ENCODE measurements at regions not wholly inside any gene's neighbourhood (a gene's known extent, or its start where the extent isn't known, plus 50 kb on each side); places are given as distances from the start of the nearest gene placed in this dataset.

DNA sequence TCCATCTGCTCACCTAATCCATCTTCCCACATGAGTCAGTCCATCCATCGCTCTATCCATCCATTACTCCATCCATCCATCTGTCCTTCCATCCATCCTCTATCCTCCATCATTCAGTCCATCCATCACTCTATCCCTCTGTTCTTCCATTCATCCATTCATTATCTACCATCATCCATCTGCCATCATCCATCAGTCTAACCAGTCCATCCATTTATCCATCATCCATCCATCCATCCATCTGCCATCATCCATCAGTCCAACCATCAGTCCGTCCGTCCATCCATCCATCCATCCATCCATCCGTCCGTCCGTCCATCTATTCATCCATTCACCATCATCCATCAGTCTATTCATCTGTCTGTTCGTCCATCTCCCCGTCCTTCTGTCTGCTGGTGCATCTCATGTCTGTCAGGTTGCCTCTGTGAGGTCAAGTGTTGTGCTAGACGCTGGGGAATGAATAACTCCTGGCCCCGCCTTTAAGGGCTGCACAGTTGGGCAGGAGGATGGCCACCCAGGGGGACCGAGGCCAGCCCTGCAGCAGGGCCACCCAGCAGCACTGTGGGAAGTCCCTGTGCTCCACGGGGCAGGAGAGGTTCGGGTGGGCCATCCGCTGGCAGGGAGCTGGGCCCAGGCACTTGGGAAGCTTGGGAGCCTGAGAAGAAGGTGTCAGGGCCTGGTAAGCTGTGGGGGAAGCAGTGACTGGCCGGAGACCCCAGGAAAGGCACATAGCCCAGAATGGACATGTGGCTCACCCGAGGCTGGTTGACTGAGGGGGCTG is 137.1 kb downstream of the CTTN start:
- DNase-seq (ENCODE audit: low spot score) = no peak

DNA sequence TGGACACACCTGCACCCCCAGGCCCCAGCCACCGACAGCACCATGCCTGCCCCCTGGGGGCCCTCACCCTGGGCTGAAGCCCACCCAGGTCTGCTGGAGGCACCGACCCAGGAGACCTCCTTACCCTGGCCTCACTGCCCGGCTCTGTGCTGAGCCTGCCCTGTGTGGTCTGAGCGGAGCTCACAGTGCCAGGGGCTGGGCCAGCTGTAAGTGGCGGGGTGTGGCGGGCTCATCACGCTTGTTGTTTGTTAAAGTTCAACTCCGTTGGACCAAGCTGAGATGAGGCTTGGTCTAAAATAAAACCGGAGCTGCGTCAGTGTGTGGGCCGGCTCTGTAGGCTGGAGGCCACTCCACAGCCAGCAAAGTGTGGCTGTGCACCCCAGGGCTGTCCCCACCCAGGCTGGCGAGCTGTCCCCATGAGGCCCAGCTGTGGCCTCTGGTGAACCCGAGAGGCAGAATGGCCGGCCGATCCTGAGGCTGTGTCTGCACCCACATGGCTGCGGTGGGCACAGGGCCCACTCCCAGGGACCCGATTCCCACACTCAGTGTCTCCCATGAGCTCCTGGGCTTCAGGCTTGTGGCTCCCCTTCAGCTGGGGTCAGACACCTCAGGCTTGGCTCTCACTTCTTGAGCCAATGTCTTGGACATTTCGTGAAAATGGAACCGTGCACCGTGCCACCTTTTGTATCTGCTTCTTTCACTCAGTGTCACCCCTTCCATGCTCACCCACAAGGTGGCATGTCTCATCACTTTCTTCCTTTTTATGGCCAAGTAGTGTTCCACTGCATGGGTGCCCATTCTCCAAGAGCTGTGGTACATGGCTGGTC is 137.9 kb downstream of the CTTN start:
- no peak for DNase-seq (ENCODE audit: low spot score)

DNA sequence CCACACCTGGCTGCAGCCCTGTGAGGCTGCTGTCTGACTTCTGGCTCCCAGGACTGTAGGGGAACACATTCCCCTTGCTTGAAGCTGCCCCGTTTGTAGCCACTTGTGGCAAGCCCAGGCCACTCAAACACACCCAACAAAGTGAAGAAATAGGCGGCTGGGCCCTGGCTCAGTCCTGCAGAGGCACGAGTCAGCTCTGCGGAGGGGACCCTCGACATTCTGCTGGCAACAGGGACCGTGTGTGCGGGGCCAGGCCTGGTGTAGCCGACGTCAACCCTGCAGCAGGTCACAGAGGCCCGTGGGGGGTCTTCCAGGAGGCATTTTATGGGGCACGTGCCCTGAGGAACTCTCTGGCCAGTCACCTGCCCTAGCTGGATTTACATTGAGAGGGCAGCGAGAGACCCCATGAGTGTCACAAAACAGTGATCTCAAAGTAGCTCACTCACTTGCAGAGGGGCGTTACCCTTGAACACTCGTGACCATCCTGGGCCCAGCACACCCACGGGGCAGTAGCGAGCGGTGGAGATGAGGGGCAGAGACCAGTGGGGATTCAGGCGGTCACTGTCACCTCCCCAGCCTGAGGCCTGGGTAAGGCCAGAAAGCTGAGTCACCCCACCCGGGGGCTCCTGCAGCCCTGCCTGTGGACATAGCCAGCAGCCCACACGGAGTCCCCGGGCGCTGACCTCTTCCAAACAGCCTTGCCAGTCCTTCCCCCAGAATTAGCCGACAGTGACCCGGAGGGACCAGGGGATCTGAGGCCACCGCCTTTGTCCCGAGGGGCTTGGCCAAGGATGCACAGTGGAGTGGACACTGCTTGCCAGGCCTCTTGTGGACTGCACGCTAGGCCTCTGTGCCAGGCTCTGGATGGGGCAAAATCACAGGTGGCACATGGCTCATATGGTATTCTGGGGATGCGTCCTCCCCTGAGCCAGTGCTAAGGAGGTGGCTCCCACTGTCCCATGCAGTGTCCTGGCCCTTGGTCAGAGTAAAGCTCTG is 139.5 kb downstream of the CTTN start:
- DNase-seq (ENCODE audit: low spot score) = no peak

DNA sequence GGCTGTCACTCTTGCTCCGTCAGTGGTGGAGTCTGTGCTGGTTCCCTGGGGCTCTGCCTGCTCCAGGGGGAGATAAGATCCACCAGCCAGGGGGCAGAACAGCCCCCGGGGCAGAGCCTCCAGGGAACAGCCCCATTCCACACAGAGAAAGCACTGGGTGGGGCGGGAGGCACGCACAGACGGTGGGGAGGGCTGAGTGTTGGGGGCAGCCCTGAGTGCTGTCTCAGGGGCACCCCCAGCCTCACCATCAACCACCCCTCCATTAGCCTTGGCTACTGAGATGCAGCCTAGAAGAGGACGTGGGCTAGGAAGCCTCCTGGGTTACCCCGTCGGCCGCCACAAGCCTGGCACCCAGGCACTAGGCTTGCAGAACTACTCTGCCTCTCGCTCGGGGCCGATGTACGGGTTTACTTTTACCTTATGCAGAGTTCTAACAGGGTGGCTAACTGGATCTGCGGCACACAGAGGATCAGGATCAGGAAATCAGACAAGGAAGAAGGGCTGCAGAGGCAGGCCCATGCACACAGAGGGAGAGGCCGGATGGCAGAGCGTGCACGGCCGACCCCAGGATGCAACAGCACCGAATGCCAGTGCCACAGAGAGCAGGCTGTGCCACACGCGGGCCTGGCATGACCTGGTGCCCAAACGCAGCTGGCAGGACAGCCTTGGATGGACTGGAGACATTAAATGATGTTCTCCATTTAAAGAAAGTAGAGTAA is 140.5 kb downstream of the CTTN start:
- DNase-seq (ENCODE audit: low spot score) = no peak

DNA sequence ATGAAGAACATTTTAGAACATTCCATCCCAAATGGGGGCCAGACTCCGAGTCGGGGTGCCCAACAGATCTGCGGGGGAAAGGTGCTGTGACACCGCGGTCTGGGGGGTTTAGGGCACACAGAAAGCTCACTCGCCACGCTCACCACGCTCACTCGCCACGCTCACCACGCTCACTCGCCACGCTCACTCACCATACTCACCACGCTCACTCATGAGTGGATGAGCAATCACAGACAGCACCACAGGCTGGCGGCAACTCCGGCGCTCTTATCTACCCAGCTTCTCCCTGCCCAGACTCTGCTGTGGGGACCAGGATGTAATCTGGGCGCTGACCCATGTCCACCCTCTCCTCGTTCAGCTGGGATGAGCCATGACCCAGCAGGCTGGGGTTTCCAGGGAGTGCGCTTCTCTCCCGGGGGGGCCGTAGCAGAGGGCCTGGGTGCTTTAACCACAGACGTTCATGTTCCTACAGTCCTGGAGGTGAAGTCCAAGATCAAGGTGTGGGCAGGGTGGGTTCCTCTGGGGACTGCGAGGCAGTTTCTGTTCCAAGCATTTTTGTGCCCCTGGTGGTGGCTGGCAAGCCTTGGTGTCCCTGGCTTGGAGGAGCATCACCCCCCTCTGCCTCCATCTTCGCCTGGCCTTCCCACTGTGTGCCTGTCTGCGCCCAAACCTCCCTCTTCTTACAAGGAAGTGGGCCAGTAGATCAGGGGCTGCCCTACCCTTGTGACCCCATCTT is 141.2 kb downstream of the CTTN start:
- DNase-seq (ENCODE audit: low spot score) = no peak

DNA sequence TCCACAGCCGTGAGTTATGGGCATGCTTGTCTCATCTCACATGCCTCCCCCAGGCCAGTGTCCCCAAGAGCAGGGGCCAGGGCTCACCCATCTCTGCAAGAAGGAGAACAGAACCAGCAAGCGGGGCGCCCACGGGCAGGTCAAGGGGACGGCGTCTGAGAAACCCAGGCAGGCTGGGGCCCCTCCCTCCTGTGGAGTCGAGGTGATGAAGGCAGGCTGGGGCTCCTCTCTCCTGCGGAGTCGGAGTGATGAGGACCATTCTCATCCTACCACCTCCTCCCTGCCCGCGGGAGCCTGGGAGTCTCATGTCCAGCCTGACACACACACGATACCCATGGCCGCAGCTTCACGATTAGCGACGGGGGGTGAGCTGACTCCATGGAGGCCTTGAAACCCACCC is 141.9 kb downstream of the CTTN start:
- DNase-seq (ENCODE audit: low spot score) = no peak

DNA sequence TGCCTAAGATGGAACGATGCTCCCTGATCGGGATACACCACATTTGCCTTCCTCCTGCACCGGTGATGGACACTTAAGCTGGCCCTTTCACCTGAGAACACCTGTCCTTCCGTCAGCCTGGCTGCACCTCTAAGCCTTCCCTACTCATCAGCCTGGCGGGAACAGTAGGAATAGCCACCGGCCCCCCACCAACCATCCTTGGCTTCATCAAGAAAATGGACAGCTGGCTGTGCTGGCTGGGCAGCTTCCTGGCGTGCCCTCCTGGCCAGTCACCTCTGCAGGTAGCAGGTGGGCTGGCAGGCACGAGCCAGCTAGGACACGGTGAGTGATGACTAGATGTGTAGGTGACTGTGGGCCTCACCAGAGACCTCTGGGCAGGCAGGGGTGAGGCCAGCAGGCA is 142.8 kb downstream of the CTTN start:
- no peak for DNase-seq (ENCODE audit: low spot score)

DNA sequence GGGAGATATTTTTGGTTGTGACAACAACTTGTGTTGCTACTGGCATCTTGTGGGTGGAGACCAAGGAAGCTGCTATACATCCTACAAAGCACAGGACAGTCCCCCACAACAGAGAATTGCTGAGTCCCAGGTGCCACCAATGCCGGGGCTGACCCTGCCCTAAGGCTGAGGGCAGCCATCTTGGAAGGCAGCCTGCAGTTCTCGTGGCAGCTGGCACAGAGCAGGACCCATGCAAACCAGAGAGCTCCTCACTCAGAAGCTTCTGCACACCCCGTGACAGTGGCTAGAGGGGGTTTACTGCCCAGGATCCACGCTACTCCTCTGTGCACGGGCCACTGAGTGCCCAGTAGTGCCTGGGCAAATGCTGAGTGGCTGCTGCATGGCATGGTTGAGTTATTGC is 143.4 kb downstream of the CTTN start:
- DNase-seq (ENCODE audit: low spot score) = no peak

DNA sequence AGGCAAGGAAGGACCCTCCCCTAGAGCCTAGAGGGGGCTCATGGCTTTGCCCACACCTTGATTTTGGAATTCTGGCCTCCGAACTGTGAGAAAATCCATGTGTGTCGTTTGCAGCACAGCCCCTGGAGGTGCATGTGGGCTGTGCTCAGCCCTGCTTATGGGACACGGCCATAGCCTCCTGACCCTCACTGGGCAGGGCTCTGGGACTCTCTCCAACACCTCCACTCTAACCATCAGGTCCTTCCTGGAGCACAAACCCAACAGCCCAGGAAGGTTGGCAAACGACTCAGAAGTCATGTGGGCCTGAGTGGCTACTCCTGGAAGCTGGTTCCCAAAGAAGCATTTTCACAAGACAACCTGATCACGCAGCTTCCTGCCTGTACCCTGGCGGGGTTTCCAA is 144.1 kb downstream of the CTTN start:
- no peak for DNase-seq (ENCODE audit: low spot score)

DNA sequence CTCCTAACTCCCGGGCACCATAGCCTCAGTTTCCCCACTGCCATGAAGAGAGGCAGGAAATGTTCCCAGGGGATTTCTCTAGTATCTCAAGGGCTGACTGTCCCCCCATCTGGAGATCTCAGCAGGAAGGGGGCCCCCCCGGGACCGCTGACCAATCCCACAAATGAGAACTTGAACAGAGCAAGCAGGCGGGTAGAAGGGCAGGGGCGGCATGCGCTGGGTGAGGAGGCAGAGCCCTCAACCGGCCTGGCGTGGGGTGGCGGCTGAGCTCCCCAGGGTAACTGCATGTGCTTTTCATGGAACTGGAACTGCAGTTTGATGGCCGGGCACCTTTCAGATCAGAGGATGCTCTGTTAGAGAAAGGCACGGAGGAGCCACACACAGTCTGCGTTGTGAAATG is 144.5 kb downstream of the CTTN start:
- DNase-seq (ENCODE audit: low spot score) = no peak

DNA sequence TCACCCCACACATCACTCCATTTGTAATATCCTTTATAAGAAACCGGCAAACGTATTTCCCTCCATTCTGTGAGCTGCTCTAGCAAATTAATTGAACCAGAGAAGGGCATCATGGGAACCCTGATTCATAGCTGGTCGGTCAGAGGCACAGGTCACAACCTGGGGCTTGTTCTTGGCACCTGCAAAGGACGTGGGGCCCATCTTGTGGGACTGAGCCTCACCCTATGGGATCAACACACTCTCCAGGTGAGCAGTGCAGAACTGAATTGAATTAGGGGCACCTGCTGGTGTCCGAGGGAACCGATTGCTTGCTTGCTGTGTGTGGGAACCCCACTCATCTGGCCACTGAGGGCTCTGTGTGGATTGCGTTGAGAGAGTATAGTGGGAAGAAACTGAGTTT is 145.3 kb downstream of the CTTN start:
- DNase-seq (ENCODE audit: low spot score) = no peak

DNA sequence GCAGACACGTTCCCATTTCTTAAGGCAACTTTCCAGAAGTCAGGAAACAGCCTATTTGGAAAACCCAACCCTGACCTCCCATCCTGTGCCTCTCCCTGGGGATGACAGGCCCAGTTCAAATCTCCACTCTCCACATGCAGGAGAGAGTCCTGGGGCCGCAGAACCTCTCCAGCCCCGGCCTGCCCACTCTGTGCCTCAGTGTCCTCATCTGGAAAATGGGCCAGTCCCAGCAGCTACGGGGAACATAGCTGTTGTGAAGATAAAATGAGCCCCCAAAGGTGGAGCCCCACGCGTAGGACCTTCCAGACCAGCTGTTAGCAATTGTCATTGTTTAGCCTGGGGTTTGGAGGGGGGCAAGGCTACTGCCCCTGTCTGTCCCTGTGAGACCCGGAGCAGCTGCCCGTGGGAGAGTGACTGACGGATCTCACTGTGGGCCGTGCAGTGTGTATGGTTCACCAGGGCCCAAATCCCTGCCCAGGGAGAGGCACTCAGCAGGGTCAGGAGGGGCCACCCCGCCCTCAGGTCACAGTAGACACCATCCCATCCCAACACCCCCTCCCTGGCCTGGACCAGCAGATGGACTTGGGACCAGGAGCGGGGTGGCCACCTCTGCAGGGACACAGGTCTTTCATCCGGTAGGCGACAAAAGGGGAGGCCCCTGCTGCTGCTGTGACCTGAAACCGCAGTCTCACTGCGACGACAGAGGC is 145.9 kb downstream of the CTTN start:
- no peak for DNase-seq (ENCODE audit: low spot score)

DNA sequence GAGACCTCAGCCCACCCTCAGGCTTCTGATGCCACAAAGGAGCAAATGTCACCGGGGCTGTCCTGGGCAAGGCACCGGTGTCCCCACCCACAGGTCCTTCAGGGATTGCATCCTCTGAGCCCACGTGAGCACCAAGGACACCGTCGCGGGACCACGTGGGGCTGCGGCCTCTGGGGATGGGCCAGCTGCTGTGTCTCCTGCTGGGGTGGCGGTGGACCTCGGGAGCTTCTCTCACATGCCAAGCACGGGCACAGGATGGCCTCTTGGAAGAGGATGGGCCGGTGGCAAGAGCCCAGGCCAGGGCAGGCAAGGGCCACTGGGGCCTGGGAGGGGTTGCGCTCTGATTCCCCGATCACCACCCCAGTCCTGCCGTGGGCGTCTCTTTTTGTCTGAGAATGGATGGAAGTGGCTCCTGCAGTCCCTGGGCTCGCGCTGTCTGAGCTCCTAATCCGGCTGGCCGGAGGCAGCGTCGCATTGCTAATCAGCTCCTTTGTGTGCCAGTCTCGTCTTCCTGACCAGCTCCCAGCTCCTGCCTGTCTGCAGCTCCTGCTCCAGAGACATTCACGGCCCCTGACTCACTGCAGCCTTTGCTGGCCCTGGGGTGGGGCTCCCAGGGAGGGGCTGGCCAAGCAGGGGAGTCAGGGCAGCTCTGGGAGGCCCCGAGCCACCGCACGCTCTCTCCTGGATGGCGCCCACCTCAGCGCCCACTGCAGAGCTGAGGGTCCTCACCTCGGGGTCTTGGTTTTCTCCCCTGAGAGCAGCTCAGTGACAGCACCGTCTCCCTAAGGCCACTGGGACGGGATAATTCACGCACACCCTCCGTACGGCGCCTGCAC is 146.7 kb downstream of the CTTN start:
- DNase-seq (ENCODE audit: low spot score) = no peak

DNA sequence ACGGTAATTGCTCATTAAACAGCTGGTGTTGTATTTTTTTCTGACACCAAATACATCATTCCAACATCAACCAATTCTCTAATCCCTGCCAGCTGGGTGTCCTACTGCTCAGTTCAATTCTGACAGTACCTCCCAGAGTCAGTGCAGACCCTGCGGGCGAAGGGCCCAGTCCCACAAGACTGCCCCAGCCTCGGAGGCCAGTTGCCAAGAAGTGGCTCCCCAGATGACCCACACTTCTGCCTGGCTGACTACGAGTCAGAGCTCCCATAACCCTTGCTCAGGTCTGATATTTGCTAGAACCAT is 147.2 kb downstream of the CTTN start:
- DNase-seq (ENCODE audit: low spot score) = no peak

DNA sequence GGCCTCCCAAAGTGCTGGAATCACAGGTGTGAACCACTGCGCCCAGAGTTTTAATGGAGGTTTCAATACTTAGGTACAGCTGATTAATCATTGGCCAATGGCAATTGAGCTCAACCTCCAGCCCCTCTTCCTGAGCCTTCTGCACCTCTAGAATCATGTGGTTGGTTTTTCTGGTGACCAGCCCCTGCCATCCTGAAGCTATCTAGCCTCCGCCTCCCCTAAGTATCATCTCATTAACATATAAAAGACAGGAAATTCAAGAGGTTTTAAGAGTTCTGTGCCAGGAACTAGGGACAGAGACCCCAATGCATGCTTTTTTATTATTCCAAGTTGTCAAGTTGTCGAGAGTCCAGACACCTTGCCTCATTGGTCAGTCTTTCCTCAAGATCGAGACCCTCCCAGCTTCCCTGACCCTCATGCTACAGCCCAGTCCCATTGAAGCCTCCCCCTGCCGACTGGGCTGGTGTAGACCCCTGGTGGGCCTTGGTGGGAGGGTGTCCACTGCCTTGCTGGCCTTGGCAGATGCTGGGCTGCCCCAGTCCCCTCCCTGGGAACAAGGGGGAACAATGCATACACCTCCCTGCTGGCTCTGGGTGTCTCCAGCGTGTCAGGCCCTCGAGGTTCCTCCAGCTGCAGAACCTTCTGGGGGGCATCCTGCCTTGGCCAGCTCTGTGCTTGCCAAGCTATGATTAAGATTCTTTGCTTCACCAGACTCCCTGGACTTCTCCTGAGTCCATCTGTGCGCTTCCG is 148.0 kb downstream of the CTTN start:
- no peak for DNase-seq (ENCODE audit: low spot score)

DNA sequence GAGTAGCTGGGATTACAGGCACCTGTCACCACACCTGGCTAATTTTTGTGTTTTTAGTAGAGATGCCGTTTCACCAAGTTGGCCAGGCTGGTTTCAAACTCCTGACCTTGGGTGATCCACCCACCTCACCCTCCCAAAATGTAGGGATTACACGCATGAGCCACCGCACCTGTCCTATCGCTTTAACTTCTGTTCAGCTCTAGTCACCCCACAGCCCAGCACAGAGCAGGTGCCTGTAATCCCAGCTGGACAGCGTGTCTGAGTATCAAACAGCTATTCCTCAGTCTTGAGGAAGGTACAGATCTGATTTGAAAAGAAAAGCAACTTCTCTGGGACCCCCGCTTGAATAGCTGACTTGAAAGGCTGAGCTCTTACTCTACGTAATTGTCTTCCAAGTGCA is 149.1 kb downstream of the CTTN start:
- no peak for DNase-seq (ENCODE audit: low spot score)

DNA sequence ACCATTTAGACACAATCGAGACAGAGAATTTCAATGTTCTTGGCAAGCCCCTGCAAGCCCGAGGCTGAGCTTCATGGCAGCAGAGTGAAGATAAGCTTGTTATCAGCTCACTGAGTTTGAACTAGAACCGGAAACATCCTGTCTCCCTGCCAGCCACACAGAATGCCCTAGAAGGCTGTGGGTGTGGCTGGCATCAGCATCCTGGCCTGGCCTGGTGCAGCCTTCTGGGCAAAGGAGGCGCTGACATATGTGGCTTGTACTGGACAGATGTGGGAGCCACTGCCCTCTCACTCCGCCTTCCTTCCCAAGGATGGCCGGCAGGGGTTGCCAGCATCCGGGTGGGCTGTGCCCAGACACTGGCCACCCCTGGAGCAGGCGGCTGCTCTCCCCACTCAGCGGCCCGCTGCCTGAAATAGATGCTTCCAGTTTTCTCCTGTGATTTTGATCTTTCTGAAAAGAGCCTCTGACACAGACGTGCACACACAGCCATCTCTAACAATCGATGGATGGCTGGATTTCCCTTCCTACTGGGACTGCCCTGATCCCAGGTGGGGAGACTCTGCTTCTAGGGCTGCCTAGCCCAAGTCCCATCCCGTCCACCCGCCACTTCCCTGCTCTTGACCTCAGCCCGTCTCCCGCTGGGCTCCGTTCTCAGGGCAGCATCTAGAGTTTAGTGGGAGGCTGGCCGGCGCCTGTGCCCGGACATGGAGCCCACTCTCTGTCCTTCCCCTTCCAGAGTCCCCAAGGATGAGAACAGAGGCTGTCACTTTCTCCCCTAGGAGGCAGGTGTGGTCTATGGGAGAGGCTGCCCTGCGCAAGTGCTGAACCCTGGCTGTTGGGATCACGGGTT is 149.7 kb downstream of the CTTN start:
- DNase-seq (ENCODE audit: low spot score) = no peak

DNA sequence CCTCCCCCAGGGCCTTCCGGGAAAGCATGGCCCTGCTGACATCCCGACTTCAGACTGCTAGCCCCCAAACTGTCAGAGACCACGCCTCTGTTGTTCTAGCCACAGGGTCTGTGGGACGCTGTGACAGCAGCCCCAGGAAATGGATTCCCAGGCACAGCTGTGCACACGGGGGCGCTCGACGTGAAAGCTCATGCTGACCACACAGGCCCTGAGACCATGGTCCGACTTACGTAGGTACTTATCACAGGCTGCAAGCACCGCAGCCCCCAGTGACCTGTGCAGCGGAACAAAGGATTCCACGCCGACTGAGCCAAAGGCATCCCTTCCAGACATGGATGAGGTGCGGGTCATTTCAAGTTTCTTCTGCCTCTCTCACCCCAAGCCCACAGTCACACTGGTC is 150.6 kb downstream of the CTTN start:
- DNase-seq (ENCODE audit: low spot score) = no peak

Data from mucosa of gallbladder (tissue), 1 donor.